Tibial nerve (tissue), 4 donors: ENCODE measurements at regions not wholly inside any gene's neighbourhood (a gene's known extent, or its start where the extent isn't known, plus 50 kb on each side); places are given as distances from the start of the nearest gene placed in this dataset.

Experiments
- CTCF ChIP-seq, 5 experiments: fragments of 200-600 bp in 3 of 5; fragments of 450-650 bp in 2 of 5; sonication (generic) in 3 of 5; IDR thresholded peaks; one replicate each; pipeline ENCODE4 v1.5.1; 2016 to 2019; ENCODE audit warnings: antibody characterized with exemption in 5 of 5, mild to moderate bottlenecking in 3 of 5, moderate library complexity in 2 of 5
- EP300 ChIP-seq, 2 donors: sonication (generic); formaldehyde crosslinking; IDR thresholded peaks; one replicate each; pipeline ENCODE4 v1.6.1; 2017; ENCODE audit warnings: antibody characterized with exemption in 2 of 2, mild to moderate bottlenecking in 1 of 2
- POLR2A ChIP-seq, 2 donors: fragments of 450-650 bp; IDR thresholded peaks; one replicate each; pipeline ENCODE4 v1.6.1; 2017; ENCODE audit warnings: antibody characterized with exemption in 2 of 2, mild to moderate bottlenecking in 2 of 2, moderate library complexity in 2 of 2

GRCh38 chr3:102180280-102180931, 254.4 kb upstream of the ZPLD1 start:
- TF ChIP-seq POLR2A (IDR thresholded peaks at IDR 0.05) (no peak), CTCF (IDR thresholded peaks at IDR 0.05) (no peak), EP300 (IDR thresholded peaks at IDR 0.05) (peak in 1 of 2 donors; percentile 63)
